Heart left ventricle (tissue), 13 donors: ENCODE measurements at regions not wholly inside any gene's neighbourhood (a gene's known extent, or its start where the extent isn't known, plus 50 kb on each side); places are given as distances from the start of the nearest gene placed in this dataset.

Experiments used
- POLR2A ChIP-seq, 2 donors: fragments of 450-650 bp; IDR thresholded peaks; one replicate each; pipeline ENCODE4 v1.6.1; 2017; ENCODE audit warnings: antibody characterized with exemption in 2 of 2, mild to moderate bottlenecking in 2 of 2, moderate library complexity in 2 of 2
- TF ChIP-seq, protein P1 (sequence below), 12 donors: fragments of 200-600 bp; sonication (generic) in 4 of 12; IDR thresholded peaks; one replicate each; pipeline versions ENCODE4 v1.5.0 to v1.8.0; 2018 to 2022; ENCODE audit warnings: antibody characterized with exemption in 12 of 12, mild to moderate bottlenecking in 5 of 12
- donor health status: ischemic (EF 13 %, LVEDD 7.1; RV severe dilation, severe dysfunction).
- donor health status: DM: no; HTN: yes; CAD: no.
- donor health status: DM: no; HTN: no; CAD: no.
- donor health status: ischemic (EF 25% LVEDD 6.9; RV normal size, moderate dysfunction).
- donor health status: ischemic (EF 25% LVEDD 5.7; RV mildly dilated, moderate dysfunction).
- donor health status: ischemic (EF 35%, LVEDD 5.7; RV mildly dilated, moderate dysfunction).
- donor health status: nonischemic (EF 11% LVEDD 7.7; RV severe dilation, severe dysfunction).
- donor health status: DM: yes; HTN: yes; CAD: no.
- donor health status: PGD.
- donor health status: ischemic (EF 29% LVEDD 5.4; RV normal size, mild dysfunction).
- donor health status: nonischemic (EF 23%, LVEDD 6.1; RV moderate dilation, normal function).

DNA sequence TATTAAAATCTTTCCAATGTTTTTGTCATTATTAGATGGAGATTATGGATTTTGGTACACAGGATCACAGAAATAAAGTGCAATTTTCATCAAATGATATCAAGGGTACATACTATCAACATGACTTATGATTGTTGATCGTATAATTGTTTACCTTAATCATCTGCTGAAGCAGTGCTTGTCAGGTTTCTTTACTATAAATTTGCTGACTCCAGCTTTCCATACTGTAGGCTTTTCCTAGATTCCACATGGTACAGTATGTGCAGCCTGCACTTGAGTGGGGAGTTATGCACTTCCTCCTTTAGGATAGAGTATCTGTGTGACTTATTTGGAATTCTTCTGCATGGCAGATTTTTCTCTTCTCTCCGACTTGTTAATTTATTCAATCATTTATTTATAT lies 187.6 kb upstream of the DPP10 start:
- TF ChIP-seq, protein P1, sequence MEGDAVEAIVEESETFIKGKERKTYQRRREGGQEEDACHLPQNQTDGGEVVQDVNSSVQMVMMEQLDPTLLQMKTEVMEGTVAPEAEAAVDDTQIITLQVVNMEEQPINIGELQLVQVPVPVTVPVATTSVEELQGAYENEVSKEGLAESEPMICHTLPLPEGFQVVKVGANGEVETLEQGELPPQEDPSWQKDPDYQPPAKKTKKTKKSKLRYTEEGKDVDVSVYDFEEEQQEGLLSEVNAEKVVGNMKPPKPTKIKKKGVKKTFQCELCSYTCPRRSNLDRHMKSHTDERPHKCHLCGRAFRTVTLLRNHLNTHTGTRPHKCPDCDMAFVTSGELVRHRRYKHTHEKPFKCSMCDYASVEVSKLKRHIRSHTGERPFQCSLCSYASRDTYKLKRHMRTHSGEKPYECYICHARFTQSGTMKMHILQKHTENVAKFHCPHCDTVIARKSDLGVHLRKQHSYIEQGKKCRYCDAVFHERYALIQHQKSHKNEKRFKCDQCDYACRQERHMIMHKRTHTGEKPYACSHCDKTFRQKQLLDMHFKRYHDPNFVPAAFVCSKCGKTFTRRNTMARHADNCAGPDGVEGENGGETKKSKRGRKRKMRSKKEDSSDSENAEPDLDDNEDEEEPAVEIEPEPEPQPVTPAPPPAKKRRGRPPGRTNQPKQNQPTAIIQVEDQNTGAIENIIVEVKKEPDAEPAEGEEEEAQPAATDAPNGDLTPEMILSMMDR (IDR thresholded peaks at IDR 0.05), result no peak
- no peak for TF ChIP-seq POLR2A (IDR thresholded peaks at IDR 0.05)
